Smooth muscle cell (in vitro differentiated cells): ENCODE measurements at regions not wholly inside any gene's neighbourhood (a gene's known extent, or its start where the extent isn't known, plus 50 kb on each side); places are given as distances from the start of the nearest gene placed in this dataset.

ENCODE experiments used
- DNase-seq: peaks from one replicate; lab custom pipeline; 2025; ENCODE audit not compliant: unreplicated experiment; lab: John Stamatoyannopoulos, UW
- H2AFZ ChIP-seq: fragments of 200-600 bp; sonication (generic); 2 replicates; pipeline ENCODE4 v1.6.0; 2016; ENCODE audit warnings: antibody characterized with exemption, low read depth, mild to moderate bottlenecking
- H3F3A ChIP-seq: fragments of 200-600 bp; sonication (generic); 2 replicates; pipeline ENCODE4 v1.6.0; 2017; ENCODE audit warnings: antibody characterized with exemption, low read depth
- H3K27ac ChIP-seq: fragments of 200-600 bp; sonication (generic); 2 replicates; pipeline ENCODE4 v1.5.1; 2016; ENCODE audit warnings: low read depth, mild to moderate bottlenecking
- H3K27me3 ChIP-seq: fragments of 200-600 bp; sonication (generic); 2 replicates; pipeline ENCODE4 v1.6.1; 2016; ENCODE audit warnings: low read depth, mild to moderate bottlenecking
- H3K36me3 ChIP-seq: fragments of 200-600 bp; sonication (generic); 2 replicates; pipeline ENCODE4 v1.5.1; 2016; ENCODE audit warnings: low read depth
- H3K4me1 ChIP-seq: fragments of 200-600 bp; sonication (generic); 2 replicates; pipeline ENCODE4 v1.5.1; 2016; ENCODE audit warnings: low read depth
- H3K4me2 ChIP-seq: fragments of 200-600 bp; sonication (generic); 2 replicates; pipeline ENCODE4 v1.6.0; 2016; ENCODE audit warnings: mild to moderate bottlenecking
- H3K4me3 ChIP-seq: fragments of 200-600 bp; sonication (generic); 2 replicates; pipeline ENCODE4 v1.5.1; 2016; ENCODE audit warnings: mild to moderate bottlenecking
- H3K79me2 ChIP-seq: fragments of 200-600 bp; sonication (generic); 2 replicates; pipeline ENCODE4 v1.6.0; 2016; ENCODE audit warnings: low read depth, mild to moderate bottlenecking
- H3K9ac ChIP-seq: fragments of 200-600 bp; sonication (generic); 2 replicates; pipeline ENCODE4 v1.6.0; 2016; ENCODE audit warnings: low read depth
- H3K9me3 ChIP-seq: fragments of 200-600 bp; sonication (generic); replicated peaks from 2 replicates; pipeline ENCODE4 v1.5.1; 2016; ENCODE audit warnings: low read depth
- H4K20me1 ChIP-seq: fragments of 200-600 bp; sonication (generic); 2 replicates; pipeline ENCODE4 v1.6.0; 2016; ENCODE audit warnings: low read depth
- CTCF ChIP-seq: fragments of 200-600 bp; sonication (generic); IDR thresholded peaks from 2 replicates; pipeline ENCODE4 v1.5.1; 2017; ENCODE audit warnings: borderline replicate concordance, mild to moderate bottlenecking, antibody characterized with exemption; ENCODE audit not compliant: insufficient read depth, poor library complexity, severe bottlenecking
- WGBS: methylation state at CpG from one replicate; pipeline ENCODE4 v1.1.7; 2016; ENCODE audit warnings: low lambda C conversion rate; 5-methylcytosine and 5-hydroxymethylcytosine counted together

- H3F3A ChIP-seq, result no peaks in the 10 kb centered on the region
- no peaks in the 10 kb centered on the region for H4K20me1 ChIP-seq
- no peak overlapping the region for H3K4me2 ChIP-seq
- no peaks in the 10 kb centered on the region for H3K79me2 ChIP-seq
- H3K27ac ChIP-seq, result no peak overlapping the region
- H3K9me3 ChIP-seq, result no peaks in the 10 kb centered on the region
- no peaks in the 10 kb centered on the region for H3K4me1 ChIP-seq
- H3K4me3 ChIP-seq, result no peak overlapping the region
- no peaks in the 10 kb centered on the region for H3K27me3 ChIP-seq
- no peaks in the 10 kb centered on the region for H3K36me3 ChIP-seq
- H3K9ac ChIP-seq, result no peak overlapping the region
- DNase-seq, result no peak
- H2AFZ ChIP-seq, result no peak overlapping the region
- no peak for TF ChIP-seq CTCF
- 60% methylated on average over 1 of the region's 1 CpG for whole genome bisulfite sequencing
These were observed 74.1 kb upstream of the TCF21 start for GRCh38 chr6:133814797-133815196.

- H2AFZ ChIP-seq, result no peak overlapping the region
- WGBS, result 81% methylated on average over 2 of the region's 2 CpGs
- H3K27me3 ChIP-seq, result no peaks in the 10 kb centered on the region
These were observed 73.6 kb upstream of the TCF21 start for GRCh38 chr6:133815313-133815712.

DNA sequence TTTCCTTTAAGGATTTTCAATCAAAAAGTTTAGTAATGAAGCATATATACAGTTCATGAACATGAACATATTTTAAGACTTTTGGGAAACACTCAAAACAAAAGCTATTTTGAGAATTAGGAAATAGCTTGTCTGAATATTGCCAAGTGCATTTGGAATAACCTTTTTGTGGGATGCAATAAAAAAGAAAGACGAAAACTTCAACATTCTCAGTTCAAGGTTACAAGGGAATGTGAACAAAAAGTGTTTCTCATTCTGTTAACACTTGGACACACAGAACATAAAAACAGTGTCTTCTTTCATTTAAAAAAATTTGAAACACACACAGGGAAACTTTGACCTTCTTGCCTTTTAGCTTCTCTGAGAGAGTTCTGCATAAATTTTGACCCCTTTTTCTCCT, 72.7 kb upstream of the TCF21 start:
- no peak for DNase-seq
- Histone ChIP-seq H3K4me2 (no peak overlapping the region), H3K79me2 (no peaks in the 10 kb centered on the region), H2AFZ (no peak overlapping the region), H3K27ac (no peak overlapping the region), H3K27me3 (no peaks in the 10 kb centered on the region), H3K9me3 (no peaks in the 10 kb centered on the region), H3K9ac (no peak overlapping the region), H4K20me1 (no peaks in the 10 kb centered on the region), H3K4me1 (no peaks in the 10 kb centered on the region), H3K36me3 (no peaks in the 10 kb centered on the region), H3K4me3 (no peak overlapping the region), H3F3A (no peaks in the 10 kb centered on the region)
- WGBS, result 86% methylated on average over 1 of the region's 1 CpG
- no peak for TF ChIP-seq CTCF

More at GRCh38 chr6:133815313-133815712, 73.6 kb upstream of the TCF21 start:
- Histone ChIP-seq H3K4me2 (no peak overlapping the region), H3K9me3 (no peaks in the 10 kb centered on the region), H3K4me3 (no peak overlapping the region), H4K20me1 (no peaks in the 10 kb centered on the region), H3K9ac (no peak overlapping the region), H3K27ac (no peak overlapping the region), H3K4me1 (no peaks in the 10 kb centered on the region), H3F3A (no peaks in the 10 kb centered on the region), H3K79me2 (no peaks in the 10 kb centered on the region), H3K36me3 (no peaks in the 10 kb centered on the region)
- TF ChIP-seq CTCF, result no peak
- no peak for DNase-seq

GRCh38 chr6:133817460-133818047, 71.4 kb upstream of the TCF21 start:
- H3K9me3 ChIP-seq, result no peaks in the 10 kb centered on the region
- no peak for DNase-seq
- H3K27me3 ChIP-seq, result no peaks in the 10 kb centered on the region
- H3F3A ChIP-seq, result no peaks in the 10 kb centered on the region
- H3K79me2 ChIP-seq, result no peaks in the 10 kb centered on the region
- WGBS, result 61% methylated on average over 9 of the region's 9 CpGs
- H4K20me1 ChIP-seq, result no peaks in the 10 kb centered on the region
- no peak overlapping the region for H3K4me3 ChIP-seq
- H3K27ac ChIP-seq, result no peak overlapping the region
- H2AFZ ChIP-seq, result no peak overlapping the region
- no peaks in the 10 kb centered on the region for H3K36me3 ChIP-seq
- no peak overlapping the region for H3K9ac ChIP-seq
- peak; percentile 74 for TF ChIP-seq CTCF
- H3K4me2 ChIP-seq, result no peak overlapping the region
- no peaks in the 10 kb centered on the region for H3K4me1 ChIP-seq
